B cell (primary cell): ENCODE measurements at regions not wholly inside any gene's neighbourhood (a gene's known extent, or its start where the extent isn't known, plus 50 kb on each side); places are given as distances from the start of the nearest gene placed in this dataset.

Experiments
- ATAC-seq: fragments of 200-7000 bp; cut with Tn5 transposase; one replicate; pipeline ENCODE4 v1.10.0; 2021; ENCODE audit warnings: low read depth, mild to moderate bottlenecking, moderate number of reproducible peaks, moderate library complexity
- CTCF ChIA-PET: fragments of 350-600 bp; sonication (Branson Sonifier 250); formaldehyde crosslinking; loops from one replicate; lab custom pipeline; 2021; ENCODE audit warnings: antibody characterized with exemption, inconsistent platforms; lab: Charles Lee
- POLR2A ChIA-PET: fragments of 350-600 bp; sonication (Branson Sonifier 250); formaldehyde crosslinking; loops from one replicate; lab custom pipeline; 2021; ENCODE audit warnings: antibody characterized with exemption; lab: Charles Lee
- DNase-seq: peaks from one replicate; pipeline ENCODE4 v3.0.0; 2013
- H2AFZ ChIP-seq: 2 replicates; pipeline ENCODE4 v1.6.1; 2012; ENCODE audit warnings: mild to moderate bottlenecking, low read depth, low read length; ENCODE audit not compliant: insufficient read depth, poor library complexity, severe bottlenecking
- H3K27ac ChIP-seq, 2 donors: 1 replicate in 1 of 2; 2 replicates in 1 of 2; pipeline ENCODE4 v1.5.1; 2012 to 2013; ENCODE audit warnings: low read length in 2 of 2, mild to moderate bottlenecking in 2 of 2, moderate library complexity in 1 of 2
- H3K27me3 ChIP-seq, 4 experiments: fragments of 200-600 bp in 1 of 4; sonication (generic) in 1 of 4; replicated peaks in 1 of 4; 1 replicate in 2 of 4; 2 replicates in 2 of 4; pipeline versions ENCODE4 v1.6.1 to v1.7.0; 2013 to 2016; ENCODE audit warnings: low read length in 3 of 4, mild to moderate bottlenecking in 2 of 4, mixed read lengths in 1 of 4, moderate library complexity in 1 of 4; ENCODE audit not compliant: insufficient read depth in 4 of 4, control insufficient read depth in 3 of 4; ENCODE audit errors: control extremely low read depth in 1 of 4
- H3K36me3 ChIP-seq, 2 experiments: replicated peaks in 1 of 2; 1 replicate in 1 of 2; 2 replicates in 1 of 2; pipeline versions ENCODE4 v1.6.1 to v1.7.1; 2013; ENCODE audit warnings: low read length in 1 of 2; ENCODE audit not compliant: insufficient read depth in 2 of 2, control insufficient read depth in 1 of 2; ENCODE audit errors: control extremely low read depth in 1 of 2, extremely low read depth in 1 of 2
- H3K4me1 ChIP-seq, 2 donors: fragments of 200-600 bp in 1 of 2; sonication (generic) in 1 of 2; 1 replicate in 1 of 2; 2 replicates in 1 of 2; pipeline versions ENCODE4 v1.5.1 to v1.6.1; 2013 to 2017; ENCODE audit warnings: low read length in 2 of 2; ENCODE audit not compliant: control insufficient read depth in 2 of 2, insufficient read depth in 2 of 2
- H3K4me2 ChIP-seq: replicated peaks from 2 replicates; pipeline ENCODE3; 2012; ENCODE audit warnings: mild to moderate bottlenecking, low read depth, low read length; ENCODE audit not compliant: poor library complexity, severe bottlenecking
- H3K4me3 ChIP-seq, 5 experiments: fragments of 200-600 bp in 1 of 5; sonication (generic) in 1 of 5; 1 replicate in 3 of 5; 2 replicates in 2 of 5; pipeline versions ENCODE4 v1.5.1 to v1.7.0; 2011 to 2016; ENCODE audit warnings: low read length in 4 of 5, mild to moderate bottlenecking in 4 of 5, low read depth in 2 of 5, control low read depth in 1 of 5, moderate library complexity in 1 of 5; ENCODE audit not compliant: insufficient read depth in 1 of 5; ENCODE audit errors: control extremely low read depth in 1 of 5, extremely low read depth in 1 of 5
- H3K79me2 ChIP-seq: fragments of 200-600 bp; sonication (generic); one replicate; pipeline ENCODE4 v1.6.0; 2016; ENCODE audit warnings: low read length; ENCODE audit not compliant: control insufficient read depth, insufficient read depth
- H3K9ac ChIP-seq: fragments of 200-600 bp; sonication (generic); 2 replicates; pipeline ENCODE4 v1.6.1; 2017; ENCODE audit warnings: mild to moderate bottlenecking, low read length, moderate library complexity
- H3K9me3 ChIP-seq, 3 donors: one replicate each; pipeline versions ENCODE4 v1.6.1 to v1.7.1; 2013; ENCODE audit warnings: low read length in 2 of 3; ENCODE audit not compliant: control insufficient read depth in 2 of 3, insufficient read depth in 1 of 3; ENCODE audit errors: control extremely low read depth in 1 of 3
- H4K20me1 ChIP-seq: 2 replicates; pipeline ENCODE4 v1.6.0; 2012; ENCODE audit warnings: mild to moderate bottlenecking, low read length; ENCODE audit not compliant: insufficient read depth, control insufficient read depth, poor library complexity, severe bottlenecking
- H3K27ac Mint-ChIP-seq: one replicate; pipeline ENCODE4 v1.8.0; 2021; ENCODE audit warnings: mixed read lengths
- H3K27me3 Mint-ChIP-seq: one replicate; pipeline ENCODE4 v1.8.0; 2021; ENCODE audit warnings: mixed read lengths
- H3K4me1 Mint-ChIP-seq: one replicate; pipeline ENCODE4 v1.8.0; 2021; ENCODE audit warnings: mixed read lengths
- H3K4me3 Mint-ChIP-seq: one replicate; pipeline ENCODE4 v1.8.0; 2021; ENCODE audit warnings: mixed read lengths
- H3K9me3 Mint-ChIP-seq: one replicate; pipeline ENCODE4 v1.8.0; 2022; ENCODE audit warnings: mixed read lengths; ENCODE audit not compliant: insufficient read depth
- CTCF ChIP-seq: fragments of 200-600 bp; IDR thresholded peaks from one replicate; pipeline ENCODE4 v1.8.0; 2022; ENCODE audit warnings: antibody characterized with exemption, mild to moderate bottlenecking
- EZH2 ChIP-seq: IDR thresholded peaks from 2 replicates; pipeline ENCODE4 v1.6.1; 2012; ENCODE audit warnings: borderline replicate concordance, low read depth, mild to moderate bottlenecking, moderate library complexity, low read length; ENCODE audit not compliant: insufficient read depth, poor library complexity, severe bottlenecking
- WGBS: methylation state at CpG from one replicate; pipeline ENCODE4 v1.1.5; 2013; ENCODE audit warnings: missing lambda C conversion rate; ENCODE audit not compliant: insufficient coverage; 5-methylcytosine and 5-hydroxymethylcytosine counted together
- intact Hi-C: fragments of 100-400 bp; cut with micrococcal nuclease; formaldehyde crosslinking; loops from one replicate; pipeline ENCODE4 v1.10.0; 2022

GRCh38 chr15:38624244-38625205 is 59.9 kb upstream of the RASGRP1 start:
- Histone ChIP-seq H3K9ac (no peak overlapping the region), H3K9me3 (no peaks in the 10 kb centered on the region), H3K4me2 (no peak overlapping the region), H3K27ac (no peak overlapping the region), H3K27me3 (no peaks in the 10 kb centered on the region), H3K79me2 (no peaks in the 10 kb centered on the region), H4K20me1 (no peaks in the 10 kb centered on the region), H3K4me1 (peaks cover 18 to 27% of the 10 kb centered on the region in 2 donors), H3K4me3 (no peak overlapping the region), H3K36me3 (no peaks in the 10 kb centered on the region), H2AFZ (no peak overlapping the region)
- Mint-ChIP-seq H3K4me3 (no peak overlapping the region), H3K27ac (no peak overlapping the region), H3K4me1 (peaks cover 25% of the 10 kb centered on the region), H3K9me3 (no peaks in the 10 kb centered on the region), H3K27me3 (no peaks in the 10 kb centered on the region)
- TF ChIP-seq EZH2 (no peak), CTCF (no peak)
- no peak for DNase-seq
- intact Hi-C loops = no loop called here
- ChIA-PET POLR2A (no interaction called here), CTCF (interaction anchor here (0.8 to 1.1 kb wide), 2 partner anchors 75 to 184 kb away, joined by 3 to 4 read pairs; no protein-coding TSS in a partner anchor)
- no peak for ATAC-seq
- no CpG with 5 or more reads among the region's 8 CpGs for WGBS

DNA sequence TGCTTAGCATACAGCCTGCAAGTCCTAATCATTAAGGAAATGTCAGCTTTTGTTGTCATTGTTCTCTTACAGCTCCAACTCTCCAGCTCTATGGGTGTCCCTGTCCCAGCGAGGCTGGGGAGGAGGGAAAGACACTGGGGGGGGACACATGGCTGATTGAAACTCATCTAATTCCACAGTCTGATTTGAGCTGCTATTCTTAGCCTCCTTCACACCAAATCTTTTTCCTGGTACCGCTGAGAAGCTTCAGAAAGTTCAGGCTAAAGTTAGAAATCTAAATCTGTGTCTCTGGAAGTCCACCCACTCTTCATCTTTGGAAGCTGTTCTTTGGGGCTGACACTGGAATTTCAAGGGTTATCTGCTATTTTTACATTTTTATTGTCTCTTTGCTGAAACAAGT is 61.3 kb upstream of the RASGRP1 start:
- ATAC-seq = no peak
- Histone ChIP-seq H3K9me3 (no peaks in the 10 kb centered on the region), H3K27ac (no peak overlapping the region), H4K20me1 (no peaks in the 10 kb centered on the region), H2AFZ (no peak overlapping the region), H3K36me3 (no peaks in the 10 kb centered on the region), H3K9ac (no peak overlapping the region), H3K4me3 (no peak overlapping the region), H3K4me2 (no peak overlapping the region), H3K27me3 (no peaks in the 10 kb centered on the region), H3K79me2 (no peaks in the 10 kb centered on the region), H3K4me1 (peaks cover 7 to 13% of the 10 kb centered on the region in 2 donors)
- CTCF ChIA-PET = interaction anchor here (1.0 to 2.3 kb wide), 5 partner anchors 14 to 186 kb away, joined by 3 to 12 read pairs (median 5); partner anchors contain the start of gene RASGRP1
- Mint-ChIP-seq H3K4me1 (peaks cover 12% of the 10 kb centered on the region), H3K27me3 (no peaks in the 10 kb centered on the region), H3K4me3 (no peak overlapping the region), H3K9me3 (no peaks in the 10 kb centered on the region), H3K27ac (no peak overlapping the region)
- DNase-seq = no peak
- WGBS = 100% methylated on average over 1 of the region's 2 CpGs
- TF ChIP-seq CTCF = no peak
- no peak for TF ChIP-seq EZH2
- intact Hi-C loops = no loop called here
- POLR2A ChIA-PET = no interaction called here
